ENCODE measurements at regions not wholly inside any gene's neighbourhood (a gene's known extent, or its start where the extent isn't known, plus 50 kb on each side); places are given as distances from the start of the nearest gene placed in this dataset.

DNA sequence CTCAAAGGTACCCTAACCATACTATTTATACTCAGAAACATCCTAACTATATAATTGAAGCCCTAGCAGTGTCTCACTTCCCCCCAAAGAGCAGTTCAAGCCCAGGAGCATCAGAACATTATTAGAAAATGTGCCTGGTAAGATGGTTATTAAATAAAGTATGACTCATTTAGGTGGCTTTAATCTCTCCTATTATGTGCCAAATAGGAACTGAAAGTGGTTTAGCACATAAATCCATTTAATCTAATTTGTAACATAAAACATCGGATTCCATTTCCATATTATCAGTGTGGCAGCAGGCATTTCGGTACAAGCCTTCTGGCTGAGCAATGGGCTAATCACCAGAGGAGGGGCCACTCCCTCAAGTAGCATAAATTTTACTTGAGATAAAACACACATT lies 395.2 kb upstream of the TMTC1 start:
- Histone ChIP-seq H3F3A (ENCODE audit: low read depth) (no peaks in the 10 kb centered on the region), H2AFZ (ENCODE audit: low read length) (no peak overlapping the region), H3K27me3 (ENCODE audit: insufficient read depth, low read length, poor library complexity, severe bottlenecking) (no peaks in the 10 kb centered on the region), H3K79me2 (ENCODE audit: insufficient read depth, low read length) (no peaks in the 10 kb centered on the region), H3K4me1 (ENCODE audit: insufficient read depth, low read length, poor library complexity, severe bottlenecking) (no peaks in the 10 kb centered on the region), H3K9me2 (replicated peaks; ENCODE audit: low read depth, low read length) (no peaks in the 10 kb centered on the region), H3K4me2 (ENCODE audit: low read depth, low read length, poor library complexity, severe bottlenecking) (no peak overlapping the region), H3K9ac (ENCODE audit: low read depth, low read length, poor library complexity, severe bottlenecking) (no peak overlapping the region), H3K4me3 (ENCODE audit: low read length, poor library complexity, severe bottlenecking) (no peak overlapping the region), H3K36me3 (ENCODE audit: insufficient read depth, low read length) (no peaks in the 10 kb centered on the region), H3K9me3 (ENCODE audit: insufficient read depth, low read depth, low read length) (no peaks in the 10 kb centered on the region), H4K20me1 (ENCODE audit: insufficient read depth, low read length, poor library complexity, severe bottlenecking) (no peaks in the 10 kb centered on the region)
- TF ChIP-seq, protein P1, sequence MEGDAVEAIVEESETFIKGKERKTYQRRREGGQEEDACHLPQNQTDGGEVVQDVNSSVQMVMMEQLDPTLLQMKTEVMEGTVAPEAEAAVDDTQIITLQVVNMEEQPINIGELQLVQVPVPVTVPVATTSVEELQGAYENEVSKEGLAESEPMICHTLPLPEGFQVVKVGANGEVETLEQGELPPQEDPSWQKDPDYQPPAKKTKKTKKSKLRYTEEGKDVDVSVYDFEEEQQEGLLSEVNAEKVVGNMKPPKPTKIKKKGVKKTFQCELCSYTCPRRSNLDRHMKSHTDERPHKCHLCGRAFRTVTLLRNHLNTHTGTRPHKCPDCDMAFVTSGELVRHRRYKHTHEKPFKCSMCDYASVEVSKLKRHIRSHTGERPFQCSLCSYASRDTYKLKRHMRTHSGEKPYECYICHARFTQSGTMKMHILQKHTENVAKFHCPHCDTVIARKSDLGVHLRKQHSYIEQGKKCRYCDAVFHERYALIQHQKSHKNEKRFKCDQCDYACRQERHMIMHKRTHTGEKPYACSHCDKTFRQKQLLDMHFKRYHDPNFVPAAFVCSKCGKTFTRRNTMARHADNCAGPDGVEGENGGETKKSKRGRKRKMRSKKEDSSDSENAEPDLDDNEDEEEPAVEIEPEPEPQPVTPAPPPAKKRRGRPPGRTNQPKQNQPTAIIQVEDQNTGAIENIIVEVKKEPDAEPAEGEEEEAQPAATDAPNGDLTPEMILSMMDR (conservative IDR thresholded peaks at IDR 0.05; ENCODE audit: low read length): no peak
- TF ChIP-seq EZH2phosphoT487 (IDR thresholded peaks at IDR 0.05; ENCODE audit: borderline replicate concordance): no peak

DNA sequence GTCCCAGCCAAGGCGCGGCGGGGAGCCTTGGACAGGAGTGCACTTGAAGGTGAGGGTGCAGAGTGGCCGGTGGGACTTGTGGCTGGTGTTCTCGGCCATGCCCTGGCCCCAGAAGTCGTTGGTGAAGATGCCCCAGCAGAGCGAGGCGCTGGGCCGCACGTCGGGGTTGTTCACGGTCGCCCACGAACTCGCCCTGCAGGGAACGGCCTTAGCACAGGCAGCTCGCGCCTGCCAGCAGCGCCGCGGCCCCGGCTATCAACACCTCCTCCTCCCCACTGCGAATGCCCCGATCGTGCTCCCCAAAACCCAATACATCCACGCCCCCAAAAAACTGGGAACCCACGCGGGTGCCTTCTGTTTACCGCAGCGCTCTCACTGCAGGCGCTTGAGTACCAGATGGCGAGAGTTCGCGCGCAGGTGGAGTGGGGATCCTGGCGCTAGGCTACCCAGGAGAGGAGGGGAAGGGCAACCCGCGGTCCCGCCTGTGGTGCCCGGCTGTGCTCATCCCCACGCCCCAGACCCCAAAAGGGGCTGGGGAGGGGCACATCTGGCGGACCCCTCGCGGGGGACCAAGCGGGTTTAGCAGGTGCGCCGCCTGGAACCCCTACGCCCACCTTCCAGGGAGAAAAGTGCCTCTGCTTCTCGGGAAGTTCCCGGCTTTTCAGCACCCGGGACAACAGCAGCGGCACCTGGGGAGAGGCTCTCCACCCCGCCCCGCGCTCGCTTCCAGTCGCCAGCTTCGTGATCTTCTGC lies 386.3 kb upstream of the TMTC1 start:
- Histone ChIP-seq H3K27me3 (ENCODE audit: insufficient read depth, low read length, poor library complexity, severe bottlenecking) (no peaks in the 10 kb centered on the region), H3K4me2 (ENCODE audit: low read depth, low read length, poor library complexity, severe bottlenecking) (no peak overlapping the region), H3F3A (ENCODE audit: low read depth) (no peaks in the 10 kb centered on the region), H3K9me2 (replicated peaks; ENCODE audit: low read depth, low read length) (no peaks in the 10 kb centered on the region; the same call in 1 of the 2 replicates), H3K79me2 (ENCODE audit: insufficient read depth, low read length) (no peaks in the 10 kb centered on the region), H4K20me1 (ENCODE audit: insufficient read depth, low read length, poor library complexity, severe bottlenecking) (no peaks in the 10 kb centered on the region), H3K36me3 (ENCODE audit: insufficient read depth, low read length) (no peaks in the 10 kb centered on the region), H3K4me3 (ENCODE audit: low read length, poor library complexity, severe bottlenecking) (no peak overlapping the region), H2AFZ (ENCODE audit: low read length) (no peak overlapping the region), H3K9me3 (ENCODE audit: insufficient read depth, low read depth, low read length) (no peaks in the 10 kb centered on the region), H3K9ac (ENCODE audit: low read depth, low read length, poor library complexity, severe bottlenecking) (no peak overlapping the region), H3K4me1 (ENCODE audit: insufficient read depth, low read length, poor library complexity, severe bottlenecking) (no peaks in the 10 kb centered on the region)
- TF ChIP-seq, protein P1 (conservative IDR thresholded peaks at IDR 0.05; ENCODE audit: low read length): no peak
- TF ChIP-seq EZH2phosphoT487 (IDR thresholded peaks at IDR 0.05; ENCODE audit: borderline replicate concordance): no peak

DNA sequence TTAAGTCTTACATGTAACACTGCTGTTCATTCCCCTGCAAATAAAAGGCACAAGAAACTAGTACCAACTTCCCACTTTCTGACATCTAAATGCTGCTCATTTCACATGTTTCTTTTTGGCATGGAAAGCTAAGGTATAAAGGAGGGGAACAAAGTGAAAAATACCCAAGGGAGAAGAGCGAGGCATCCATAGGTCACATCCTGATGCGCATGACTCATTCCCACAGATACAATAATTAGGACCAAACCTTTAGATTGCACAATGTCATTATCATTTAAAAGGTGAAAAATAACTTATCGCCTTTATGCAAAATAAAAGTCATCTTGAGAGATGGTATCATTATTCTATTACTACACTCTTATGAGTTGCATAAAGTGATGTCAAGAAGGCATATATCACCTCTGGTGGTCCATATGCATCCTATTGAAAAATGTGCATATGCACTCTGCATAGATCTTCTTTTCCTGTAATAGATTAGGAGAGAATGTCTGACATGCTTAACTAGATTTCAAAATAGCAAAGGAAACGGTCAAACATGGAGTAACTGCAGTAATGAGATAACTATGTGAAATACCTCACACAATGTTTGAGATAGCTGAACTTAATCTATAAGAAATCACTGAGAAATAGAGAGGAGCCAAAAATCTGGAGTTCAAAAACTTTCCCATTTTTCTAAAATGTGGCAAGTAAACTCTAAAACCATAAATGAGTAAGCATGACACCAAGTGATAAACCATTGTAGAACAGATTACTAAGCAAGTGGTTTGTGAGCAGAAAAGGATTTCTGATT lies 382.5 kb upstream of the TMTC1 start:
- no peak overlapping the region for H3K4me2 ChIP-seq (ENCODE audit: low read depth, low read length, poor library complexity, severe bottlenecking)
- TF ChIP-seq EZH2phosphoT487 (IDR thresholded peaks at IDR 0.05; ENCODE audit: borderline replicate concordance): no peak
- TF ChIP-seq, protein P1 (conservative IDR thresholded peaks at IDR 0.05; ENCODE audit: low read length): no peak
- no peaks in the 10 kb centered on the region; the same call in 1 of the 2 replicates for H3K9me2 ChIP-seq (replicated peaks; ENCODE audit: low read depth, low read length)
- no peaks in the 10 kb centered on the region for H3K27me3 ChIP-seq (ENCODE audit: insufficient read depth, low read length, poor library complexity, severe bottlenecking)
- no peaks in the 10 kb centered on the region for H3K79me2 ChIP-seq (ENCODE audit: insufficient read depth, low read length)
- no peak overlapping the region for H2AFZ ChIP-seq (ENCODE audit: low read length)
- no peaks in the 10 kb centered on the region for H3F3A ChIP-seq (ENCODE audit: low read depth)
- H4K20me1 ChIP-seq (ENCODE audit: insufficient read depth, low read length, poor library complexity, severe bottlenecking): no peaks in the 10 kb centered on the region
- no peaks in the 10 kb centered on the region for H3K36me3 ChIP-seq (ENCODE audit: insufficient read depth, low read length)
- H3K4me1 ChIP-seq (ENCODE audit: insufficient read depth, low read length, poor library complexity, severe bottlenecking): no peaks in the 10 kb centered on the region
- H3K9me3 ChIP-seq (ENCODE audit: insufficient read depth, low read depth, low read length): no peaks in the 10 kb centered on the region
- H3K4me3 ChIP-seq (ENCODE audit: low read length, poor library complexity, severe bottlenecking): no peak overlapping the region
- H3K9ac ChIP-seq (ENCODE audit: low read depth, low read length, poor library complexity, severe bottlenecking): no peak overlapping the region

Measured in Loucy (cell line).